GM18517 (cell line): ENCODE measurements at regions not wholly inside any gene's neighbourhood (a gene's known extent, or its start where the extent isn't known, plus 50 kb on each side); places are given as distances from the start of the nearest gene placed in this dataset.
"Not testable (repeated sequence)": the region's sequence is repeated elsewhere in the genome, so short reads cannot be mapped to it uniquely, and the experiment has no call there.

Experiments
- ATAC-seq: cut with Tn5 transposase; IDR thresholded peaks from one replicate; pipeline ENCODE4 v1.9.1; 2021; ENCODE audit warnings: mild to moderate bottlenecking, moderate library complexity; ENCODE audit not compliant: unreplicated experiment

DNA sequence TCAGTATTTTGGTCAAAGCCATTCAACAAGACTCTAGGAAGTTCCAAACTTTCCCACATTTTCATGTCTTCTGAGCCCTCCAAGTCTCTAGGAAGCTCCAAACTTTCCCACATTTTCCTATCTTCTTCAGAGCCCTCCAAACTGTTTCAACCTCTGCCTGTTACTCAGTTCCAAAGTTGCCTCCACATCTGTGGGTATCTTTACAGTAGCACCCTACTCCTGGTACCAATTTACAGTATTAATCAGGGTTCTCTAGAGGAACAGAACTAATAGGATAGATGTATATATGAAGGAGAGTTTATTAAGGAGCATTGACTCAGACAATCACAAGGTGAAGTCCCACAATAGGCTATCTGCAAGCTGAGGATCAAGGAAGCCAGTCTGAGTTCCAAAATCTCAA lies 296.0 kb upstream of the CCL2 start:
- ATAC-seq: not testable (repeated sequence)

DNA sequence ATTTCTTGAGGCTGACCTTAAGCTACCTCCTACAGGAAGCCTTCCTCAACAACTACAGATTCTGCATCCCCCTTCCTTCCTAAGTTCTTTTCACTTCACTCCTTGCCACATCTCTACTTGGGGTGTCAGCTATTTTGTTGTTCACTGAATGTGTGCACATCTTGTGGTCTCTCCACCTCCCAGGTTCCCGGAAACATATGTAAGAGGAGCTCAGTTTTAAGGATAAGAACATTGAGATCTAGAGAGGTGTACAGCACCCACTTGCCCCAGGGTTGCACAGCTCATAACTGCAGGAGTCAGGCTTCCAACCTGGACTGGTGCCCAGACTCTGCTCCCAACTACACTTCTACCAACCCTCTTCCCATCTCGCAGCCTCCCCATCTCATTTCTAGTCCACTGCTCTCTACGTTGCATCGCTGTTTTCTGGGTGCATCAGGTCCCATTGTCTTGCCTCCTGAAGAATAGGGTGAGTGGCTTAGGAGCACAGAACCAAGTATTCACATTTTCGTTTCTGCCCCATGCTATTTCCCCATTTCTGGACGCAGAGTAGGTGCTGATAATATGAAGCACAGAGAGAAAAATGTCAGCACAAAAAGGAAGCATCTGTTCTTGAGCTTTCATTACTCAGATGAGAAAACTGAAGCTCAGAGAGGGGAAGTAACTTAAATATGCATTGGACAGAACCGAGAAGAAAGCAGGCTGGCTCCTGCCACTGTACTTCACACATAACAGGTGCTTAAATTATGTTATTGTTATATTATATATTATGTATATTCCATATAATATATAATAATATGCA lies 292.0 kb upstream of the CCL2 start:
- no peak for ATAC-seq

DNA sequence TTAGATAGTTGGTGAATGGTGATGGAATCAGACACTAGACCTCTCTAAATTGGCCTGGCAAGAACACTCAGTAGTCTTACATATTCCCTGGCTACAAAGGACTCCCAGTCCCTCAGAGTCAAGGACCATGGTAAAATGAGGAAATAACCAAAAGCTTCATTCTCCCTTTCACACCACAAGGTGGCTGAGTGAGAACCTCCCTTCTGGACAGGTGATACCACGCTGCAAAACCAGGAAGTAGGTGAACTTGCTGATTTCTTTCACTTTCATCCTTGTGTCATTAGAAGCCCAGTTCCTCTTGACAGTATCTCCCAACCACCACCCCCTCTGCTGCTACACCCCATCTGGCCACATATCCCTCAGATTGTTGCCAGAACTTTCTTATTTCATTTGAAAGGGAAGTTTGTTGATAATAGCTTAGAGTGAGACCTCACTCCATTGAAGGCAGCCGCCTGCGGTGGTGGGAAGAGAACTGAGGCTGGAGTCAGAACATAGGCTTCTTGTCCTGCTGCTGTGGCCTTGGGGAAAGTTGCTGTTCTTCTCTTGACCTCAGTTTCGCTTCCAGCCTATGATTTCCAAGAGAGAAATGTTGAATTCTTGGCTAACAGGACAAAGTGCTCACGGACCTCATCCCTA lies 290.6 kb upstream of the CCL2 start:
- peak; percentile 77 for ATAC-seq

DNA sequence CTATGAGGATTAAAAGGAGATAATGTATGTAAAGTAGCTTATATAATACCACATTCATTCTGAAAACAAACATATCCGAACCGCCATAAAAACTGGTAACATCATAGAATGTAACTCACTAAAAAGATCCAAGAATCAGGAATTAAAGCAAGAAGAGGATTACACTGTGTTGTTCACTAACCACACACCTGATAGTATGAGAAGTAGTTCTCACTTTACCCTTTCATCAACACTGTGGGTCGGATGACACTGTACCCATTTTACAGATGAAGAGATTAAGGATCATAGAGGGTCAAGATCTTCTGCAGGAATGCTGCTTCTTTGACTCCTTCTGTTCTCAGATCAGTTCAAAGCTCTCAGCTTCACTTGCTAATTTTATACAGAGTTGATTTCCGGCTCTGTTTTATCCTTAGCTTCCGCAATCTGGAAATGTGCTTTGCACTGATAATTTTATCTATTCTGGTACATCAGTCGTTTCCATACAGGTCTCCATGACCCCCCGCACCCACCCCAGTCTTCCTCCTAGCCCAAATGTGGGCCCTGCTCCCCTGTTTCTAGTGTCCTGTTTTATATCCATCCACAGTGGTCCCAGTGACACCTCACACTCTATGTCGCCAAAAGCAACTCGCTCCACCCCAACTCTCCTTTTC lies 288.6 kb upstream of the CCL2 start:
- ATAC-seq: no peak

DNA sequence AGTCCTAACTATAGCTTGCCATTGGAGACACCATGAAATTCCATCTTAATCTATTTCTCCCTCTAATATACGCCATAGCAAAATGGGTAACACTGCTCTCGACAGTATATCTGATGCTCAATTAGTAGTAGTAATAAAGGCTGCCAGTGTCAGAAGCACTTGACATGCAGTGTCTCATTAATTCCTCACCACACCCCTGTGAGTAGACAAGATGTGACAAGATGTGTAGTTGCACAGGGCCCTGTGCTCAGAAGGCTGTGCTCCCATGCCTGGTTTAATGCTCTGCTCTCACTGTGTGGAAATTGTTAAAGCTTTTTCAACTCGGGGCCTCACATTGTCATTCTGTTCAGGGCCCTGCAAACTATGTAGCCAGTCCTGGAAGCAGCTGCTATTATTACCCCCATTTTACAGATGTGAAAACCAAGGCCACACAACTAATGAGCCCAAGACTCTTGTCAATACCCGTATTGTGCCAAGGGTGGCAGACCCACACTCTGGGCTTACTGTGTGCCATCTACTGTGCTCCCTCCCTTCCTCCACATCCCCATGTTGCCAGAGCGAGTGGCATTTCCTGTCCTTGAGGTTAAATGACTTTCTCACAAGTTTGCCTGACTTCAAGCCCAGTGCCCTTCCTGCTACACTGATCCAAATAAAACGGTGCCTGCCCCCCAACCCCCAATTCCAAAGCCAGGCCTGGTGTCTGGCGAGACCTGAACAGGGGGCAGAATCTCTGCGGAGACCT lies 287.3 kb upstream of the CCL2 start:
- ATAC-seq: no peak

DNA sequence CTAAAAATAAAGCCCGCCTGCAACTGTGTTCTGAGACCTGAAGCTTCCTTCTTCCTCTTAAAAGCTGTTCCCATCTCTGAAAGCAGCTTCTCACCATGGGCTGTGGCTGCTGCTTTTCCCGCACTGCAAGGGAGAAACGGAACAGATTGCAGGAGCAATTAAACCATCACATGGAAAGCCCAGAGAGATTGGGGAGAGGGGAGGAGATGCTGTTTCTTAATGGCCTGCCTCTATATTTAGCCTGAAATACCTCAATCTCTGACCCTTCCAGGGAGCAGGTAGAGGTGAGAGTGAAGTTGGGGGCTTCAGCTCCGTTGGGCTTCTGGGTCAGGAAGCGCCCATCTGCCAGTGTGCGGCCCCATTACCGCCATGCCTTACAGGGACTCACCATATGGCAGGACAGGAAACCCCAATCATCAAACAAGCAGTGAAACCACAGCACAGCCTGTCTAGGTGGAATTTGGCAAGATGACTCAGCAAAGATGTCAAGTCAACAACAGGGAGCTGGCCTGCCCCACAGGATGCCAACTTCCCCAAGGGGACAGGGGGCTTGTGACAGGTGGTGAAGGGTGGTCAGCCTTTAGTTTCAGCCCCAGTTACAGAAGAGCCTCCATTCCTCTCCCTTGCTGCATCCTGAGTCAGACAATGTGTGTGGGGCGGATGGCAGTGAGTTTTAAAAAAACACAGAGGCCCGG lies 286.6 kb upstream of the CCL2 start:
- ATAC-seq: peak; percentile 53

DNA sequence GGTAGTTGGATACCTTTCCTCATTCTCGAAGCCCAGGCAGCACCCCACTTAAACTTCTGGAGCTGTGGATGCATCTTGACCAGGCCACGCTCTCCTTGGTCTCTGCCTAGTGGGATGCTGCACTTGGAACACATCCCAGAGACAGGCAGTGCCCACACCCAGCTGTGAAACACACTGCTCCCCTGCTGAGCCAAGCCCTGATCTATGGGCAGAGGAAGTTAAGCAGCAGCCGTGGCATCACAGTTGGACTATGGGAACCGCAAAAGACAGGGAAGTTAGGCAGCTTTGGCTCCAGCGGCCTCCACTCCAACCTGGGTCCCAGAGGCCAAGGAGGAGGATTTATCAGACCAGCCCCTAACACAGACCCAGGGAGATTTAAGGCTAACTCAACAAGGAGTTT lies 284.8 kb upstream of the CCL2 start:
- no peak for ATAC-seq

DNA sequence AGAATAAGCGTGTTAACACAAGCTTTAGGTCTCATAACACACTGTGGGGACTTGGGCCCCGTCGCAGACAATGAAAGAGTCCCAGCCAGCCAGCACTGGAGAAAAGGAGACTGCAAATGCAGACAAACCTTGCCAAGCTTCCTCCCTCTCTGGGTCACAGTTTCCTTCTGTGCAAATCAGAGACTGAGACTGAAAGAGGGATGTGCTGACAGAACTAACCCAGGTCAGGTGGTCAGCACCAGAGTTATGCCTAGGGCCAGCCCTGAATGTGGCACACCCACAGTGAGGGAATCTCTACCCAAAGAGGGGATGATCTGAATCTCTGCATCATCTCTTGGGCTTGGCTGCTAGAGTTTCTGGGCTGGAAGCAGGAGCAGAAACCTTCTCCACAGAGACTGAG lies 282.3 kb upstream of the CCL2 start:
- ATAC-seq: no peak

DNA sequence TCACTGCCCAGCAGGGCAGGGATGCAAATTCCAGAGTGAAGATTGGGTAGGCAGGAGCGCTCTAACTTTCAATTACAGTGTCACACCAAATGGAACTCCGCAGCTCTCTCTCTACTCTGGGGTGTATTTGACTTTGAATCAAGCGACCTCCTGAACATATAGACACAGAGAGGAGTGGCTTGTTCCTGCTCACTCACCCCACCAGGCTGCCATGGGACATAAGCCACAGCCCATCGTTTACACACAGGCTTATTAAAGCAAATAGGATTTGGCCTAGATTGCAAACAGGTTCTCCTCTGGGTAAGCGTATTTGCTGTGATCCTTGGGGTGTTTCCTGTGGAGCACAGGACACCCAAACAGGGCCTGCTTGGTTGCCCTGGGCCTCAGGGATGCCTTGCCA lies 281.6 kb upstream of the CCL2 start:
- ATAC-seq: no peak

DNA sequence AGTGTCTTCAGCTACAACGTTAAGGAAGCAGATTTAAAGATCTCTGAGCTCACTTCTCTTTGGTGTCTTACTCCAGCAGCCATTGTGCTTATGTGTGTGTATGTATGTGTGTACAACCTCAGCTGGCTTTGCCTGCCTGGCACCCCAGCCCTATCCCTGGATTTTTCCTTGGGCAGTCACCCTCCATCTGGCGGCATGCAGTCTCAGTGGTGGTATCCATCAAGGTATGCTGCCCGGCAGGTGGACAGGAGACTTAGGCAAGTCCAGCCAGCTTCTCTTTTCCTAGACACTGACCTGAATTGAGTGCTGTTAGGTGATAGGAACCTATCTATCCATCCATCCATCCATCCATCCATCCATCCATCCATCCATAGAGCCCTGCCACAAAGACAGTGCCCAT lies 280.8 kb upstream of the CCL2 start:
- ATAC-seq: no peak

DNA sequence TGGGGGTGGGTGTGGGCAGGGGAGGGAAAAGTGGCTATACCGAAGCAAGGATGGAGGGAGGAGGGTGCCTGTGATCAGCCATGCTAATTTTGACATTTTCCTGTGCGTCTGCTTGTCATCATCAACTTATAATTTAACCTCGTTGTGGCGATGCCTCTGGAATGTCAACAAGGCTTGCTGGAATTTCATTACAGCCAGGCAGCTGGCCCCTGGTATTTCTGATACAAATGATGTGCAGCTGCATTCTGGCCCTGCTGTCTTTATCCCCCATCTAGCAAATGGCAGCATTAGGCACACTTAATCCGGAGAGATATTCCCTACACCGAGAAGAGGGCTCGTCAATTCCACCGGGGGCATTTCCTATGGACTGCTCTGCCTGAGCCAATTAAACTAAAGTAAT lies 278.3 kb upstream of the CCL2 start:
- ATAC-seq: no peak

DNA sequence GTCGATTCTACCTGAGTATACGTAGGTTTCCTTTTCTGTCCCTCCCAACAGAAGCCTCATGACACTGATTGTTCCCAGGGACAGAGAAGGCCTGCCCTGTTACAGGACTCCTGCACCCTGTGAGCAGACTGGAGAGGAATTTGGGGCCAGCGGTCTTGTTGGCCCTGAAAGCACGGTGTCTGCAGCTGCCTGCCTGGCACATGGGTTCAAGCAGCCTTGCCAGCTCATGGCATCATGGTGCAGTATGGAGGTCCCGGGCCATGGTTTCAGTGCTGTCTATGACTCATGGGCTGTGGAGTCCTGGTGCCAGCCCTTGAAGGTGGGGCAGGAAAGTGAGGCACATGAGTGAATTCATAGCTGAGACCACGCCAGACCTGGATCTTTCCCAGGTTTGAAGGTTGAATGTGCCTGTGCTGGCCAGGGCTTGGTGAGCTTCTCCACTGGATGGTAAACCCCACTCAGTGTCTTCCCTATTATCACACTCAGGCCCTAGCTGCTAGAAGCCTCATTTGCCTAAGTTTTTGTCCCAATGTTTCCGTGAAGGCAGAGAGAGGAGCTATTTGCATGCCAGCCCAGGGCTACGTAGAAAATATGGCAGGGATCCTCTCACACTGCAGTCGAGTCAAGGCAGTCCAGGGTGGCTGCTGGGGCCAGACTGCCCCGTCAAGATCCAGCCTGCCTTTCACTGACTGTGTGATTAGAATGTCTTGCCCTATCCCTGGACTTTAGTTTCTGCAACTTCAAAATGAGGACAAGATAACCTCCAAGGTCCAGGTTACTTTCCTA lies 277.2 kb upstream of the CCL2 start:
- no peak for ATAC-seq

DNA sequence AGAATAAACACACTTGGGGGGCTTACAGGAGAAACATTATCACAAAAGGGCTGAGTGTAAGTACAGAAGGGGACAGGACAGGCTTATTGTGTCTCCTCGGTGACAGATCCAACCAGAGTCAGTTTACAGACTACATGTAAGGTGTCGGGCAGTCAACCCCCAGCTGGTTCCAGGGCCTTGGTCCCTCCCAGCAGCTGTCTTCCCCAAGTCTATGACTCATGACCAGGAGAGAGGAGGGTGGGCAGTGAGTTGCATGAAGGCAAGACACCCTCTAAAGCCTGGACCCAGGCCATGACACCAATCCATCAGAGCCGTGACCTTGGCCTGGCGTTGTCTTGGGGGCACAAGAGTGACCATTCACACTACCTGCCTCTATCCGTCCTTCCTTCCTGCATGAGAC lies 276.2 kb upstream of the CCL2 start:
- no peak for ATAC-seq

DNA sequence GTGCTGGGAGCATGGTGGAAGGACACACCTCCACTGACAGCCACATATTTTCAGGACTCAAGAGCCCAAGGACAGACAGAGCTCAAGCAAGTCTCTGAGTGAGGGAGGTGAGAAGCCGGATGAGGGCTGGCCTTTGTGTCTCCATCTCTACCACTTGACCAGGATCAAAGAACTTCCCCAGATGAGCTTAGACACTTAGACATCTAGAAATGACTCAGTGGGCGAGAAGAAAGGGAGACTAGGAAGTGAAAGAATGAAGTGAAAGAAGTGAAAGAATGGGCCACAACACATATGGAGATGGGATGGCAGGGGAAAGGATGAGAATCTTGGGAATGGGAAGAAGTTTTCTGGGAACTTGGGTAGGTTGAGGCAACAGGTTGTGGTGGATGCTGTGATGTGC lies 274.9 kb upstream of the CCL2 start:
- ATAC-seq: no peak

DNA sequence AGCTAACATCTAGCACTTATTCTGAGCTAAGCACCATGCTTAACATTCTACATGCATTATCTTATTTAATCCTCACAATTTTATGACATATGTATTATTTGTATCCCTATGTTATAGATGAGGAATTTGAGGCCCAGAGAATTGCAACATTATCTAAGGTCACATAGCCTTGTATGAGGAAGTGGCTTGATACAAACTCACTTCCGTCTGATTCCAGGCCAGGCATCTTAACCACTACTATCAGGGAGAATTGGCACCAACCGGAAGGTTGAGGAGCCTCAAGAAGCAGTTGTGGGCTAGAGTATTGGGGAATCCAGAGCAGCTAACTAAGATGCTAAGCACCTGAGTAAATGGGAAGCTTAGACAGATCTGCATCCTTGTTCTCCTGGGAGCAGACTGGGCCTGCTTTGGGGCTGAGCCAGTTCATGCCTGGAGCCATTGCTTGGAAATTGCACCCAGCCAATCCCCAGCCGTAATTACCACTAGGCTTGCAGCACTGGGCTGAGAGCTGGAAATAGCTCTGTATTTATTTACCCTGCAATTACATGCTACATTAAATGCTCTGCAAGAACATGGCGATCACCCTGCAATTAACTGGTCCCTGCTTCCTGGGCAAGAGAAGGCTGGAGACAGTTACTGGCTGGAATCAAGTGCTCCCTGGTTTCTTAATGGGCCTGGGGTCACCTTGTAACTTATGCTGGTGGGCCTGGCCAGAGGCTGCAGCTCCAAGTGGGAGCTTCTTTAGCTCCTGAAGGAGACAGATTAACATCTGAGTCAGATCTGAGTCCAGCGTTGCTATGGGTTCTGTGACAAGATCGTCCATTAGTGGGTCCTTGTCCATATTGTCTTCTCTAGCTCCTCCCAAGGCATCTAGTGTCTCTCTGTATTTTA lies 273.1 kb upstream of the CCL2 start:
- ATAC-seq: no peak

DNA sequence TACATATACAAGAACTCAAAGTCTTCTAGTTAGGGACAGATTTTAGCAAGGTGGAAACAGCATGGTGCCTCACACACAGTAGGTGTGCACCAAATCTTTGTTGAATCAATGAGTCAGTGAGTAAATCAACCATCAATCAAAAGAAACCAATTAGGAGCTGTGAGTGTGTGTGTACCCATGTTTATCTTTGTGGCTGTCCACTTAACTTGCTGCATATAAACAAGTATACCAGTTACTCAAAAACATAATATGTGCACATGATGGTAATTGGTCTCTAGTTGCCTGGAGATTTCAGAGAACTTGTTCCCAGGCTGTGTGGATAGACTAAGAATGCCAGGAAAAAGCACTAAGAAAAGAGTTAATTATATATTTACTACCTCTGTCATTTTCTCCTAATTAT lies 272.2 kb upstream of the CCL2 start:
- ATAC-seq: no peak

DNA sequence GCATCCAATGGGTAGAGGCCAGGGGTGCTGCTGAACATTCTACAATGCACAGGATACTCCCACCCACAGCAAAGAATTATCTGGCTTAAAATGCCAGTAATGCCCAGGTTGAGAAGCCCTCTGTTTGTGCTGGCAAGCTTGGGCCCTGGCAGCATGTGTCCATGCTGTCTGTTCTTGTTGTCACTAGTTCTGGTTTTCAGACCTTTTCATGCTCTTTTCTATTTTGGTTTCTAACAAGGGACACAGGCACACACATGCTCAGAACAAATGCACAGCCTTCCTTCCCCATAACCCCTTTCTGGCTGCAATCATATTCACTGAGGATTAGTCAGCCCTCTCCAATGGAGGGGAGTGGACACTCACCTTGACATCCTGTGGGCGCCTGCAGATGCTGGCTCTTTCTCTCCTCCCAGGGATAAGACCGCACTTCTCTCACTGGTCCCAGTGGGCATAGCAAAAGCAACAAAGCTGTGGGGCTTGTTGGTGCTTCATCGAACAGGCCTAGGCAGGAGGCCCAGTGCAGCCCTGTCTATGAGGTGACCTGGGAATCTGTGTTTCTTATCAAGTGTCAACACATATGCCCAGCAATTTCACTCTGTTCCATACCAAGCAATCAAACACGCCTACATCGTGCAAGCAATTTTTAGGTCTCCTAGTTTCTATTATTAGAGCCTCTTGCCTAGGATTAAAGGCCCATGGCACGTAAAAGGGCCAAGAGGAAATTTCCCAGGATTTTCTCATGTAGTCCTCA lies 271.1 kb upstream of the CCL2 start:
- no peak for ATAC-seq

DNA sequence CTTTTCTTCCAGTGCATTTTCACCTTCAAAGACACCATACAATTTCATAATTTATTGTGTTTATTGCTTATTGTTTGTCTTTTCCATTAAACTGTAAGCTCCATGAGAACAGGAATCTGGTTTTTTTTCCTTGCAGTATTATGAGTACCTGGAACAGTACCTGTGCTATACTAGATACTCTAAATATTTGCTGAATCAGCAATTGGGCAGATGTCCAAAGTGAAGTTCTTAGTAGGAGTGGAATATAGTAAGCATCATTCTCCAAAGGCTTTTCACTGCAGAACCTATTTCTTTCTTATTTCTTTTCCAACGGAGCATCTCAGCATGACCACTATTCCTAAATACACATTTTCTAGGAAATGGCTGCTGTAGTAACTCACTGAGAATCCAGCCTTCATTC lies 269.0 kb upstream of the CCL2 start:
- ATAC-seq: no peak
